HT1080 (cell line): ENCODE measurements at regions not wholly inside any gene's neighbourhood (a gene's known extent, or its start where the extent isn't known, plus 50 kb on each side); places are given as distances from the start of the nearest gene placed in this dataset. TPM values are rescaled to one million over a fixed set of nuclear protein-coding genes. Genes with fewer than 3 reads are reported as not detected.

ENCODE experiments used
- small RNA-seq: library from RNA; depleted of rRNA; stranded (forward); fragments of <200 nt; gene quantifications from one replicate; pipeline ENCODE3, GENCODE V24; 2014

Small RNAs in the stretch of these regions (small RNA-seq; reads per million reads assigned to genes)
- gene RF00019, result not detected
